Neural cell (in vitro differentiated cells): ENCODE measurements at regions not wholly inside any gene's neighbourhood (a gene's known extent, or its start where the extent isn't known, plus 50 kb on each side); places are given as distances from the start of the nearest gene placed in this dataset.

ENCODE experiments used
- H2AFZ ChIP-seq: fragments of 200-600, 300-800 bp; sonication (generic), shearing (Covaris generic); 2 replicates; pipeline ENCODE4 v1.6.0; 2014; ENCODE audit warnings: low read depth, mild to moderate bottlenecking, antibody characterized with exemption, low read length, moderate library complexity
- H3F3A ChIP-seq: fragments of 200-600 bp; shearing (Covaris generic); 2 replicates; pipeline ENCODE4 v1.6.1; 2016; ENCODE audit warnings: mild to moderate bottlenecking, moderate library complexity, mixed read lengths, antibody characterized with exemption, low read length; ENCODE audit not compliant: insufficient read depth, poor library complexity, severe bottlenecking
- H3K27ac ChIP-seq: fragments of 200-600, 300-800 bp; sonication (generic), shearing (Covaris generic); 2 replicates; pipeline ENCODE4 v1.5.1; 2014; ENCODE audit warnings: mild to moderate bottlenecking, low read length, moderate library complexity
- H3K27me3 ChIP-seq: fragments of 300-800, 200-600 bp; sonication (generic), shearing (Covaris generic); 2 replicates; pipeline ENCODE4 v1.6.0; 2014; ENCODE audit warnings: mild to moderate bottlenecking, low read depth, low read length, moderate library complexity; ENCODE audit not compliant: insufficient read depth
- H3K36me3 ChIP-seq: fragments of 300-800, 200-600 bp; sonication (generic), shearing (Covaris generic); 2 replicates; pipeline ENCODE4 v1.5.1; 2014; ENCODE audit warnings: mild to moderate bottlenecking, antibody characterized with exemption, low read length, moderate library complexity; ENCODE audit not compliant: insufficient read depth
- H3K4me2 ChIP-seq: fragments of 300-800, 200-600 bp; sonication (generic), shearing (Covaris generic); 2 replicates; pipeline ENCODE4 v1.6.0; 2014; ENCODE audit warnings: mild to moderate bottlenecking, low read length
- H3K4me3 ChIP-seq: fragments of 300-800, 200-600 bp; sonication (generic), shearing (Covaris generic); 2 replicates; pipeline ENCODE4 v1.5.1; 2014; ENCODE audit warnings: mild to moderate bottlenecking, low read length, moderate library complexity
- H3K79me2 ChIP-seq: fragments of 200-600 bp; shearing (Covaris generic); replicated peaks from 2 replicates; pipeline ENCODE4 v1.6.0; 2014; ENCODE audit warnings: mild to moderate bottlenecking, low read length, moderate library complexity; ENCODE audit not compliant: insufficient read depth
- H3K9ac ChIP-seq: fragments of 300-800, 200-600 bp; sonication (generic), shearing (Covaris generic); 2 replicates; pipeline ENCODE4 v1.6.1; 2016; ENCODE audit warnings: mild to moderate bottlenecking, low read length, mixed read lengths
- H3K9me2 ChIP-seq: fragments of 200-600 bp; shearing (Covaris generic); 2 replicates; pipeline ENCODE4 v1.6.1; 2016; ENCODE audit warnings: mild to moderate bottlenecking, low read length, mixed read lengths; ENCODE audit not compliant: insufficient read depth
- H3K9me3 ChIP-seq: fragments of 200-600, 300-800 bp; sonication (generic), shearing (Covaris generic); 2 replicates; pipeline ENCODE4 v1.6.1; 2016; ENCODE audit warnings: mild to moderate bottlenecking, mixed run types, low read length, moderate library complexity, mixed read lengths
- H4K20me1 ChIP-seq: fragments of 200-600 bp; shearing (Covaris generic); 2 replicates; pipeline ENCODE4 v1.6.1; 2016; ENCODE audit warnings: mild to moderate bottlenecking, mixed run types; ENCODE audit not compliant: insufficient read depth
- EP300 ChIP-seq: fragments of 450-650 bp; conservative IDR thresholded peaks from 2 replicates; pipeline ENCODE4 v1.6.1; 2014; ENCODE audit warnings: antibody characterized with exemption, mild to moderate bottlenecking, moderate library complexity; ENCODE audit not compliant: poor library complexity, severe bottlenecking
- EZH2 ChIP-seq: fragments of 200-600, 300-800 bp; shearing (Covaris generic), sonication (generic); IDR thresholded peaks from 2 replicates; pipeline ENCODE4 v1.6.1; 2014; ENCODE audit warnings: antibody characterized with exemption, low read length, borderline replicate concordance, mild to moderate bottlenecking; ENCODE audit not compliant: insufficient read depth, poor library complexity, severe bottlenecking
- MXI1 ChIP-seq: fragments of 450-650 bp; conservative IDR thresholded peaks from 2 replicates; pipeline ENCODE4 v1.6.1; 2014; ENCODE audit warnings: antibody characterized with exemption, mild to moderate bottlenecking; ENCODE audit not compliant: poor library complexity, severe bottlenecking
- POLR2AphosphoS5 ChIP-seq: IDR thresholded peaks from 2 replicates; pipeline ENCODE4 v1.6.1; 2012
- RAD21 ChIP-seq: fragments of 450-650 bp; conservative IDR thresholded peaks from 2 replicates; pipeline ENCODE4 v1.6.1; 2014; ENCODE audit warnings: antibody characterized with exemption, mild to moderate bottlenecking, moderate library complexity
- SMC3 ChIP-seq: fragments of 450-650 bp; conservative IDR thresholded peaks from 2 replicates; pipeline ENCODE4 v1.6.1; 2014; ENCODE audit warnings: antibody characterized with exemption, mild to moderate bottlenecking, moderate library complexity; ENCODE audit not compliant: poor library complexity
- TAF1 ChIP-seq: IDR thresholded peaks from 2 replicates; pipeline ENCODE4 v1.6.1; 2012; ENCODE audit warnings: low read depth
- TF ChIP-seq, protein P1 (sequence below): IDR thresholded peaks from 2 replicates; pipeline ENCODE4 v1.6.1; 2012; ENCODE audit warnings: borderline replicate concordance
- TF ChIP-seq, protein P2 (sequence below): fragments of 450-650 bp; IDR thresholded peaks from 2 replicates; pipeline ENCODE4 v1.5.1; 2014; ENCODE audit warnings: antibody characterized with exemption, mild to moderate bottlenecking, moderate library complexity; ENCODE audit not compliant: poor library complexity, severe bottlenecking

DNA sequence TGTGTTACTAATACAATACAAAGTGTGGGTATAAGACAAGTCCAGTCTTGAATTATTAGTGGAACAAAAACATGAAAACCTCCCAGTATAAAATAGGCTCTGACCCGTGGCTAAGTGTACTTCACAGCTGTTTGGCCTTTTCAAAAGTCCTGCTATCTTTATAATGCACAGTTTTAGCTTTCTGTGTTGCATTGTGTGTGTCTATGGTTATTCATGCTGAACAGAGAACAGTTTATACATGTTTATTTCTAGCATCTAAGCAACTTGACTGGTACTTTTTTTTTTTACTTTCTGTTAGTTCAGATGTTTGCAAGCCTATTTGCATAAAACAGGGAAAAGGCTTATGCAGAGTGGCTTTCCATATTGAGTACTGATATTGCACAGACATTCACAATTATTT is 119.2 kb upstream of the CCN2 start:
- no peaks in the 10 kb centered on the region for H3F3A ChIP-seq
- no peak overlapping the region for H3K4me2 ChIP-seq
- H3K27ac ChIP-seq, result no peak overlapping the region
- H3K79me2 ChIP-seq, result no peaks in the 10 kb centered on the region
- H3K27me3 ChIP-seq, result no peaks in the 10 kb centered on the region
- H2AFZ ChIP-seq, result no peak overlapping the region
- no peak overlapping the region for H3K4me3 ChIP-seq
- no peak overlapping the region for H3K9ac ChIP-seq
- no peaks in the 10 kb centered on the region for H4K20me1 ChIP-seq
- TF ChIP-seq, protein P1, sequence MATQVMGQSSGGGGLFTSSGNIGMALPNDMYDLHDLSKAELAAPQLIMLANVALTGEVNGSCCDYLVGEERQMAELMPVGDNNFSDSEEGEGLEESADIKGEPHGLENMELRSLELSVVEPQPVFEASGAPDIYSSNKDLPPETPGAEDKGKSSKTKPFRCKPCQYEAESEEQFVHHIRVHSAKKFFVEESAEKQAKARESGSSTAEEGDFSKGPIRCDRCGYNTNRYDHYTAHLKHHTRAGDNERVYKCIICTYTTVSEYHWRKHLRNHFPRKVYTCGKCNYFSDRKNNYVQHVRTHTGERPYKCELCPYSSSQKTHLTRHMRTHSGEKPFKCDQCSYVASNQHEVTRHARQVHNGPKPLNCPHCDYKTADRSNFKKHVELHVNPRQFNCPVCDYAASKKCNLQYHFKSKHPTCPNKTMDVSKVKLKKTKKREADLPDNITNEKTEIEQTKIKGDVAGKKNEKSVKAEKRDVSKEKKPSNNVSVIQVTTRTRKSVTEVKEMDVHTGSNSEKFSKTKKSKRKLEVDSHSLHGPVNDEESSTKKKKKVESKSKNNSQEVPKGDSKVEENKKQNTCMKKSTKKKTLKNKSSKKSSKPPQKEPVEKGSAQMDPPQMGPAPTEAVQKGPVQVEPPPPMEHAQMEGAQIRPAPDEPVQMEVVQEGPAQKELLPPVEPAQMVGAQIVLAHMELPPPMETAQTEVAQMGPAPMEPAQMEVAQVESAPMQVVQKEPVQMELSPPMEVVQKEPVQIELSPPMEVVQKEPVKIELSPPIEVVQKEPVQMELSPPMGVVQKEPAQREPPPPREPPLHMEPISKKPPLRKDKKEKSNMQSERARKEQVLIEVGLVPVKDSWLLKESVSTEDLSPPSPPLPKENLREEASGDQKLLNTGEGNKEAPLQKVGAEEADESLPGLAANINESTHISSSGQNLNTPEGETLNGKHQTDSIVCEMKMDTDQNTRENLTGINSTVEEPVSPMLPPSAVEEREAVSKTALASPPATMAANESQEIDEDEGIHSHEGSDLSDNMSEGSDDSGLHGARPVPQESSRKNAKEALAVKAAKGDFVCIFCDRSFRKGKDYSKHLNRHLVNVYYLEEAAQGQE, result no peak
- TF ChIP-seq EP300, result no peak
- TF ChIP-seq, protein P2, sequence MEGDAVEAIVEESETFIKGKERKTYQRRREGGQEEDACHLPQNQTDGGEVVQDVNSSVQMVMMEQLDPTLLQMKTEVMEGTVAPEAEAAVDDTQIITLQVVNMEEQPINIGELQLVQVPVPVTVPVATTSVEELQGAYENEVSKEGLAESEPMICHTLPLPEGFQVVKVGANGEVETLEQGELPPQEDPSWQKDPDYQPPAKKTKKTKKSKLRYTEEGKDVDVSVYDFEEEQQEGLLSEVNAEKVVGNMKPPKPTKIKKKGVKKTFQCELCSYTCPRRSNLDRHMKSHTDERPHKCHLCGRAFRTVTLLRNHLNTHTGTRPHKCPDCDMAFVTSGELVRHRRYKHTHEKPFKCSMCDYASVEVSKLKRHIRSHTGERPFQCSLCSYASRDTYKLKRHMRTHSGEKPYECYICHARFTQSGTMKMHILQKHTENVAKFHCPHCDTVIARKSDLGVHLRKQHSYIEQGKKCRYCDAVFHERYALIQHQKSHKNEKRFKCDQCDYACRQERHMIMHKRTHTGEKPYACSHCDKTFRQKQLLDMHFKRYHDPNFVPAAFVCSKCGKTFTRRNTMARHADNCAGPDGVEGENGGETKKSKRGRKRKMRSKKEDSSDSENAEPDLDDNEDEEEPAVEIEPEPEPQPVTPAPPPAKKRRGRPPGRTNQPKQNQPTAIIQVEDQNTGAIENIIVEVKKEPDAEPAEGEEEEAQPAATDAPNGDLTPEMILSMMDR, result no peak
- no peak for TF ChIP-seq EZH2
- TF ChIP-seq TAF1, result no peak
- no peak for TF ChIP-seq MXI1
- no peak for TF ChIP-seq POLR2AphosphoS5
- TF ChIP-seq SMC3, result no peak
- no peak for TF ChIP-seq RAD21
- no peaks in the 10 kb centered on the region for H3K9me3 ChIP-seq
- H3K36me3 ChIP-seq, result no peaks in the 10 kb centered on the region
- no peaks in the 10 kb centered on the region for H3K9me2 ChIP-seq

DNA sequence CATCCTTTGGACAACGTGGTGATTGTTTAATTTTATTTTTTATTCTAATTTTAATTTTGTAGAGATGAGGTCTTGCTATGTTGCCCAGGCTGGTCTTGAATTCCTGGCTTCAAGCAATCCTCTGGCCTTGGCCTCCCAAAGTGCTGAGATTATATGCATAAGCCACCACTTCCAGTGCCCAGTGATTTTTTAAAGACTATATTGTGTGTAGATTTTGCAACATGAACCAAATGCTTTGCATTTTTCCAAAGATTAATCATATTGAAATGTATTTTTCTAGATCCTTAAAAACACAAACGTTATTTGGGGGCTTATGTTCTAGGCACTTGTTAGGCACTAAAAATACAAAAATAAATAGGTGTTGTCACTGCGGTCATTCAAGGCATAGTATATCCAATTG is 117.6 kb upstream of the CCN2 start:
- TF ChIP-seq POLR2AphosphoS5, result no peak
- no peak for TF ChIP-seq RAD21
- TF ChIP-seq EP300, result no peak
- TF ChIP-seq, protein P2, result no peak
- no peak for TF ChIP-seq TAF1
- TF ChIP-seq SMC3, result no peak
- TF ChIP-seq, protein P1, result no peak
- no peak for TF ChIP-seq MXI1
- no peak for TF ChIP-seq EZH2
- H3K9ac ChIP-seq, result no peak overlapping the region

More for the DNA sequence above, 117.6 kb upstream of the CCN2 start:
- no peaks in the 10 kb centered on the region for H3K27me3 ChIP-seq
- H3F3A ChIP-seq, result no peaks in the 10 kb centered on the region
- H3K4me2 ChIP-seq, result no peak overlapping the region
- H3K4me3 ChIP-seq, result no peak overlapping the region
- H3K27ac ChIP-seq, result no peak overlapping the region
- no peaks in the 10 kb centered on the region for H4K20me1 ChIP-seq
- H3K9me2 ChIP-seq, result no peaks in the 10 kb centered on the region
- H3K79me2 ChIP-seq, result no peaks in the 10 kb centered on the region
- H2AFZ ChIP-seq, result no peak overlapping the region
- H3K9me3 ChIP-seq, result no peaks in the 10 kb centered on the region
- no peaks in the 10 kb centered on the region for H3K36me3 ChIP-seq
